NCI-H1105 treated with DMSO at 0.1 percent for 48 hours (cell line): ENCODE measurements at regions not wholly inside any gene's neighbourhood (a gene's known extent, or its start where the extent isn't known, plus 50 kb on each side); places are given as distances from the start of the nearest gene placed in this dataset.

Experiments used
- DNase-seq: peaks from one replicate; lab custom pipeline; 2025; lab: John Stamatoyannopoulos, UW

DNA sequence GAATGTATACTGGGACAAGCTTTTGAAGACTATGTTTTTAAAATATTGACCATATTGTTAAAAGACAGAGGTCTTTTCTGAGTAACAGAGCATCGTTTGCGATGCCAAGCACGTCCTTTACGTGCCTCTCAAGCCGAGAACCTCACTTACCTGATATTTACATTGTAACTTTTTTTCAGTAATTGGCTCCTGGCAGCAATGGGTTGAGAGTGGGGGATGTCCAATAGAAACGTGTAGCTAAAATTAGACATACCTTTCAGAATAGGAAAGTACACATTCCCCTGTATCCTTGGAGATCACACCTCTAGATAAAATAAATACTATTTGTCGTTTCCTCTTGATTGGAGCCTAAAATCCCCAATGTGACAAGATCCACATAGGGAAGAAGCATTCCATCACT lies 222.2 kb upstream of the RGS6 start:
- DNase-seq, result no peak

DNA sequence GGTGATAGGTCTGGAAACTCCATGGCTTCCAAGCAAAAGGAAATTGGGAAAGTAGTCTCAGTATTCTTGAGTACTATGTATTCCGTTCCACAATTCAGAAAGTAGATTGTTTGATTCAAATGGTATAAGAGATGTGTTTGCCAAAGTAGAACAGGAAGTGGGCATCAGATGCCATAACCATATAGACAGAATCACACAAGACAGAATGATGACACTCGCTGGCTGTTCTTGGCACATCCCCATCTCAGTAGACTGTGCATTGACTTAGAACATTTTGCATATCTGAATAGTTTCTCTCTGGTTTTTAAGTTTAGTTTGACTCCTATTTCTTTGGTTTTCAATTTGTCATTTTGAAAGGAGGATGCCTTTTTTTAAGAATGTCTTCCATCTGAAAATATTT lies 221.1 kb upstream of the RGS6 start:
- no peak for DNase-seq

DNA sequence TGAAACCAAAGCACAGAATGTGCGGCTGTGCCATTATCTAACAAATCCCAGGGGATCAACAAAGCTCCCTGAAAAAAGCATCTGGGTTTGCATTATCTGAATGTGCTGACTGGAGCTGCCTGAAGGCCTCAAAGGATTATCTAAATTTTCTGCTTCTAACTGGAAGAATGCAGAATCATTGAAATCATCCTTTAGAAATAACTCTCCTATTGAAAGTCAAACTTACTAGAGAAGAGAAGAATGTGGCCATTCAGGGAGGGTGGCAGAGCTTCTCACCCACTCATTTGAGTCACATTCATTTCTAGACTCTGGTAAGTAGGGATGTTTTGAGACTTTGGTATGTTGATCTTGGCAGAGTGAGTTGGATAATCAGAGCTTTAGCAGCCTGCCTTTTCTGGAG lies 220.6 kb upstream of the RGS6 start:
- DNase-seq, result no peak

DNA sequence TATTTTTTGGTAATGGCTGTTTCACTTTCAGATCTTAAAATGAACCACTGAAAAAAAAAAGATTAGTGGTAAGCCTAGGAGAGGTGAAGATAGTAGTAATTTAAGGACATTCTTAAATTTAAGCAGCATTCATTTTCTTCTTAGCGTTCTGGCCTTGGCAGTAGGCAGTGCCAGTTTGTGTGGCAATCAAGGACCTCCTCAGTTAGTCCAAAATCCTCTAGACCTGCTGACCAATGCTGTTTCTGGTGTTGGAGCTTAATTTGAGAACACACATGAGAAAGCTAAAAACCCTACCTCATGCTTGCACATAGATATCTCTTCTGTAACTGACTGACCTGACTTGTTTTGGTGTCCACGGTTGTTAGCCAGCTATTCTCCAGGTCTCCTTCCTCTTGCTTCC lies 219.8 kb upstream of the RGS6 start:
- DNase-seq, result no peak

DNA sequence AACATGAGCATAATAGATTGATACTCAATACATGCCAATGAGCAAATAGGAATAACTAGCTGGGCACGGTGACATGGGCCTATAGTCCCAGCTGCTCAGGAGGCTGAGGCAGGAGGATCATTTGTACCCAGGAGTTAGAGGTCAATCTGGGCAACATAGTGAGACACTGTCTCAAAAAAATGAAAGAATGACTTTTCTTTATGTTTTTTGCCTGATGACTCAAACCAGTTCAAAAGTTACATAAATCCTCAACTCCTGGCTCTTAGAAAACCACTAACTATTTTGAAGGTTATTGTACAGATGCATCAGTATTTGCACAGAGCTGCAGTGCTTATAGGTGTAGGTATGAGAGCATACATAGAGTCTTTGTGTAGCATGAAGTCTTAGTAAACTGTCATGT lies 219.2 kb upstream of the RGS6 start:
- DNase-seq, result no peak

DNA sequence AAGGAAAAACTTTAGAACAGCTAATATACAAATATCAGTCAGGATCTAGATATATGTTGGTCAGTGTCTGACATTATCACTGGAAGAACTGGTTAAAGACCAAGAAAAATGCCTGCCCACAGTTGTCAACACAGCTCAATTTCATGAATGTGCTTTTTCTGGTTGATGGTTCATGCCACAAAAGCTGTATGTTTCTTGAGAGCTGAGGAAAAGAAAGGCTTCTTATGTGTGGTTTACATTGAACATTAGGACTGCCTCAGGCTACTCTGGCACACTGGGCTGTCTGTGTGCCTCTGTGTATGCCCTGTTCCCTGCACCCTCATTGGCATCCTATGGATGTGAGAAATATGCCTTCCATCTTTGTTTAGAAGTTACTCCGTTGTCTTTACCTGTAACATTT lies 218.8 kb upstream of the RGS6 start:
- DNase-seq, result no peak

DNA sequence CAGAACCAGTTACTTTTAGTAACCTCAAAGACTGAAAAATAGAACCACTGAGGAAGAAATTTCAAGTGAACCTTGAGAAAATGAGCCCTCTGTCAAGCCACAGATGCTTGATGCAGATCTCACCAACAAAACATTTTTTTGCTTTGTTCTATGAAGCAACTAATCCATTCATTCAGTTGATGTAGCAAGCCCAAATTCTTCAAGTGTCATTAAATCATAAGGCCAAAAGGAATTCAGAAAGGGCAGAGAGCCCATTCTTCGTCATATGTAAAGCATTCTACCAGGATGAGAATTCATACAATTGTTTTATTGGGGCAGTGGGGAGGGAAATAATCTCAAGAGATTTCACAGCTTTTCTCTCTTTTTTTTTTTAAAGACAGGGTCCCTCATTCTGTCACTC lies 218.0 kb upstream of the RGS6 start:
- no peak for DNase-seq

DNA sequence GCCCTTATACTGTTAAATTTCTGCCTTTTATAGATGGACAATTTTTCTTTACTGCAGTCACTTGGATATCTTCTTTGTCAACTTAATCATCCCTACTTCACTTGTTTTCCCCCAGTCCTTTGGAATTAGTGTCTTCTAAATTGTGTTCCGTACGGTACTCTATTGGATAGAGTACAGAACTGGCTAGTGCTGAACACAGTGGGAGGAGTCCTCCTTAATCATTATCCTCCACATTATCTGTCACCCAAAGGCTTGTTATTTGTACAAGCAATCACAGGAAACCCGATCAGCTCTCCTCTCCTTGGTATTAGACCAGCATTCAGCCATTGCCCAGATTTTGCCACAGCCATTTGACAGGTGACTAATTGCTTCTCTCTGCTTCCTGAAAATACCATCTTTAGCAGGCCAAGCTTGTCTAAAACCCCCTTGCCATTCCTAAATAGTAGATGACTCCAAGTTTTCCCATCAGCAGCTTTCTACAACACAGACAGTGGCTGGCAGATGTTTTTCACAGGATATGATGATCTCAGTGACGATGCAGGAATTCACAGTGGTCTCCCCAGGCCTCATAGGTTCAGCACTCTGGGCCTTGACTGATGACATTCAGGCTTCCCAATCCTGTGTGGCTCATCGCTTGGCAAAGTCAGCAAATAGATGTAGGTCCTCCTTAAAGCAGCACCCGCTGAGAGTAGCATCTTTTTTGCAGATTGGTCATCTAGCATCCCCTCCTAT lies 216.0 kb upstream of the RGS6 start:
- DNase-seq, result peak; percentile 18

DNA sequence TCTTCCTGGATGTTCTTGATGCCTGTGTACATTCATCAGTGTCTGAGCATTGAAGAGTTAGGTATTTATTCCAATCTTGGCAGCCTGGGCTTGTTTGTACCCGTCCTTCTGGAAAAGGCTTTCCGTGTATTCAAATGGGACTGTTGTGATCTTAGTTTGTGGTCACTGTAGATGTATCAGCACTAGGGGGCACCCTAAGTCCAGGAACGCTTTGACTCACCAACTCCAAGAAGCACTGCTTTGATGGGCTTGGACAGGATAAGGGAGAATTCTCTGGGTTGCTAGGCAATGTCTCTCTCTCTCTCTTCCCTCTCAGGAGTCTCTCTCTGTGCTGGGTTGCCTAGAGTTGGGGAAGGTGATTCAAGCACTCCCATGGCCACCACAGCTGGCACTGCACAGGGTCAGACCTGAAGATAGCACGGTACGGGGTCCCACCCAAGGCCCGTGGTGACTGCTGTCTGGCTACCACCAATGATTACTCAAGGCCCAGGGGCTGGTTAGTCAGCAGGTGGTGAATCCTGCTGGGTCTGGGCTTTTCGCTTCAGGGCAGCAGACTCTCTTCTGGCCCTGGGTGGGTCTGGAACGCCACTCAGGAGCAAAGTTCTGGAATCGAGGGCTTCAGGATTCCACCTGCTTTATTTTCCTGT lies 211.1 kb upstream of the RGS6 start:
- DNase-seq, result peak; percentile 32

DNA sequence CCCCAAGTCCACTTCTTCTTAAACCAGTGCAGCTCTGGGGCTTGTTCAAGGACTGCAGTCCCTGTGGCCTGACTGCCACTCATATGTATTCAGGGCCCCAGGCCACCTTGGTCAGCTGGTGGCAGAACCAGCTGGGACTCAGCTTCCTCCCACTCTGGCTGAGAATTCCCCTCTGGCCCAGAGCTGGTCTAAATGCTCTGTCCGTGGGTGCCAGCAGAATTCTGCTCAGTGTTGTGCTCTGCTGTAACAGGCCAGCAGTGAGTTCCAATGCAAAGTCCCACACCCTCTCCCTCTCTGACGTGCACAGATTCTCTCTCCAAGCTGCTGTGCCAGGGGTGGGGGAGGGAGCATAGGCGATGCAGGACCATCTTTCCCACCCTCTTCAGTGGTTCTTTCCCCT lies 210.4 kb upstream of the RGS6 start:
- no peak for DNase-seq

DNA sequence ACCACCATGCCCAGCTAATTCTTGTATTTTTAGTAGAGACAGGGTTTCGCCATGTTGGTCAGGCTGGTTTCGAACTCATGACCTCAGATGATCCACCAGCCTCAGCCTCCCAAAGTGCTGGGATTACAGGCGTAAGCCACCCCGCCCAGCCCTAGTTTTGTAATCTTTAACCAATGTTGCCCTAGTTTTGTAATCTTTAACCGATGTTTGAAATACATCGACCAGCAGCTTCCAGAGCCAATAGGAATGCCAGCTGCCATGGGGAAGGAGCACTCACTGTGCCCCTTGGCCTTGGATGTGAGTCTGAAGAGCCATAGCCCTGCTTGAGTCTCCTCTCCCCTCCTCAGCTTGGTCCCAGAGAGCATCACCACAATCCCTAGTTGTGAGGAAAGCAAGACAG lies 209.3 kb upstream of the RGS6 start:
- DNase-seq, result no peak

DNA sequence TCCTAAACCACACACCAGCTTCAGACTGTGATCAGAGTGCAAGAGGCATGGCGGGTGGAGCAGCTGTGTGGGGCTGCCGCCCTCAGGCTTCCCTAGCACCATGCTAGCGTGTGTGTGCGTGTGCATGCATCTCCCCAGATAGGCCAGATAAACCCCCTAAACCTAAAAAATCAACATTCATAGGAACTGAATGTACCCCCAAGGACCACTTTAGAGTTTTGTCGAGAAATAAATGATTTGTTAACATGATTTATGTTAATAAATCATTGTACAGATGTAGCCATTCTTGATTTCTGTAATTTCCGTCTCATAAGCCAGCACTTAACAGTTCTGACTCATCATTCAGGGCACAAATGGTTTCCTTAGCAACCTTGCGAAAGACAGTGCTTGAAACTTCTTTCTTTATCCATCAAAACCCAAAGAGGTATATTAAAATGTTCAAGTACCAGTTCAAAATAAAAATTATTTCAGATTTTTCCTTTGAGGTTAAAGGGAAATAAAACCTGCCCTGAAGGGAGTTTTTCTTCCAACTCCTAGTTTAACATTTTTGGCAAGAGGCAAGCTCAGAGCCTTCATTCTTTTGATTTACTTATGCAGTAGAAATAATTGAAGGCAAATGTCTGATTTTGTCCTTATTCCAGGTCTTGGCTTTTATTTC lies 206.2 kb upstream of the RGS6 start:
- DNase-seq, result no peak

DNA sequence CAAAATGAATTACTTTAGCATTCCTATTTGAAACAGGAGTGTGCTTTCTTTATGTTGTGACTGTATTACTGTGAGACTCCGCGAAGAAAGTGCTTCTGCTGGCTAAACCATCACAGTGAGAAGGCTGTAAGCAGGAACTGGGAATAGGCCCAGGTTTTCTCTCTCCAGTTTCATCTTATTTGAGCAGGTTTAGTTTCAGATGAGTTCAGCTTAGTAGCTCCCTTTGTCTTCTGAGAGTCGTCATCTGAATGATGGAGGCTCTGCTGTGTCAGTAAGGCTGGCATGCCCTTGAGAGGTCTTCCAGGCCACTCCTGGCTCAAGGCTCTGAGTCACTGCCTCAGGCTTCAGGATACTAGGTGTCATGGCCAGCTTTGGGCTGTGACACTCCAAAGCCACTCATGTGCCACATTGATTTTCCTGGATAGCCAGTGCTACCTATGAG lies 205.6 kb upstream of the RGS6 start:
- no peak for DNase-seq

DNA sequence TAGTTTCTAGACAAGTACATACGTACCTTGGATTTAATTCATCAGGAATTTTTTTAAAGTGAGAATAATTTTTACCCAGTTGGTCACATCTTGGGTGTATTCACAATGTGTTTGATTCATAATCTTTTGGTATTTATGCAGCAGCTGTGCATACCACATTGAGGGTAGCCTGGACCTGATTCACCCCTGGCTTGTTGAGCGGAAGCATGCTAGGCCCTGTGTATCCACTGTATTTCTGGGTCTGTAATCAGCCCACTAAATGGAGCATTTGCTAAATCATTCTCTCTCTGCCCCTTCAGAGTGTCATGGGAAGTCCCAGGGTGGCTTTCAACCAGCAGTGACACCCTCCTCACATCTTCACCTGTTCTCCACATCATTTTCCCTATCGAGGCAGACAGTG lies 203.8 kb upstream of the RGS6 start:
- no peak for DNase-seq

DNA sequence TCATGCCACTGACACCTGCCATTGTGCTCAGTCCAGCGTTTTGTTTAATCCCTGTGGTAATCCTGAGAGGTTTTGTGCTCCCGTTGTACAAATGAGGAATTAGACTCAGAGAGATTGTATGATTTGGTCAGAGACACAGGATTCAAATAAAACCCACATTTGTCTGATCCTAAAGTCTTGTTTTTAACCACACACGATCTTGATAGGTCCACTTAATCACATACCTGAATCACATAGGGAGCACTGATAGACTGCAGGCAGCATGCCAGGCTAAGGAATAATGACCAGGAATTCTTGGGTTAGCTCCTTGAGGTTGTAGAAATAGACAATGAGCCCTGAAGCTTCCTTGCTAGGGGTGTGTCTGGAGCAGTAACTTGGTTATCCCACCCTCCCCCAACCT lies 202.6 kb upstream of the RGS6 start:
- DNase-seq, result no peak

DNA sequence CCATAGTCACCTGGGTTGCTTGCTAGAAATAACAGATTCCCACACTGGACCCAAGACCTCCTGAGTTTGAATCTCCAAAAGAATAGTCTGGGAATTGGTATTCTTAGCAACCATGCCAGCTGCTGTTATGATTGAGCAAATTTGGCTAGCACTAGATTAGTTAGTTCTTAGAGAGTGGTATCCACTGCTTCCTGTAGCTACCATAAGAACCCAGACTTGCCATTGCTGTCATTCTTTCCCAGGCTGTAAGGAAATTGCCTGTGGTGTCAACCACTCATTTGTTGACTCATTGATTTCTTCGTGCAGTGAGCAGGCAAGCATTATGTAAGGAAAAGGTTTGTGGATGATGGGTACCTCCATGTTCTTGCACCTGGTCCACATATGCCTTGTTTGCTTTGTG lies 201.8 kb upstream of the RGS6 start:
- no peak for DNase-seq

DNA sequence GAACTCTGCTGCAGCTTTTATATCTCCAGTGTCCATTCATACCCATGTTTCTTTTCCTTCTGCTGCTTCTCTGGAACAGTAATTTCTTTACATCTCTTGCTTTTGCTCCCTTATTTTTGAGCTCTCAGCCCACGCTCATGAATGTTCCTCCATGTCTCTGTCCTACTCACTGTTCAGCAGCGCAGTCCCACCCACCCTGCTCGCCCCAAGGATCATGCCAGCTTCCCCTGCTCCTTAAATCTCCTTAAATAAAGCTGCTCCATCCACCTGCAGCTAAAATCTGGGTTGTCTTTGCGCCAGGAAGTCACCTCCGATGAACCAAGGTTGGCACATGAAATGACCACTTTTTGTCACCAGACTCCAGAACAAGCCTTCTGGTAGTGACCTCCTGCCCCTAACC lies 201.1 kb upstream of the RGS6 start:
- DNase-seq, result no peak

DNA sequence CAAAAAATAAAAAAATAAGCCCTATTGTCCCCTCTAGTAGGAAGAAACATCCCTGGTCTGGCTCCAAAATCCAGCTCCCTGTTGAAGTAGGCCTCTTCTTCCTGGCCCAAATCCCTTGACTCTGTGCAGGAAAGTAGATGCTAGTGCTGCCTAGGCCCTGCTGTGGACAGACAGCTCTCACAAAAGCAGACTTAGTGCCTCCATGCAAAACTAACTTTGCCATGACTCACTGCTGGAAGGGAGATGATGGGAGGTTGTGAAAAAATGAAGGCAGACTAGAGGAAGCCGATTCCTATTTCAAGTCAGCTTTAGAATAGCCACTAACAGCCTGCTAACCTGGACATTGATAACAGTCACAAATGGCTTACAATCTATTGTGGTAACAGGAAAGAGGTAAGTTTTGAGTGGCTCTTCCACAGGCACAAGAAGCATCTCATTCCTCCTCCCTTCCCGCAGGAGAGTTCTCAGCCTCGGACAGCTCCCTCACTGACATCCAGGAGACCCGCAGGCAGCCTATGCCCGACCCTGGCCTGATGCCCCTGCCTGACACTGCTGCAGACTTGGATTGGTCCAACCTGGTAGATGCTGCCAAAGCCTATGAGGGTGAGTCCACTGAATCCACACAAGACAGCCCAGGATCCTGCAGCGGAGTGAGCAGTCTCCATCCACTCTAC lies 198.9 kb upstream of the RGS6 start:
- DNase-seq, result no peak

DNA sequence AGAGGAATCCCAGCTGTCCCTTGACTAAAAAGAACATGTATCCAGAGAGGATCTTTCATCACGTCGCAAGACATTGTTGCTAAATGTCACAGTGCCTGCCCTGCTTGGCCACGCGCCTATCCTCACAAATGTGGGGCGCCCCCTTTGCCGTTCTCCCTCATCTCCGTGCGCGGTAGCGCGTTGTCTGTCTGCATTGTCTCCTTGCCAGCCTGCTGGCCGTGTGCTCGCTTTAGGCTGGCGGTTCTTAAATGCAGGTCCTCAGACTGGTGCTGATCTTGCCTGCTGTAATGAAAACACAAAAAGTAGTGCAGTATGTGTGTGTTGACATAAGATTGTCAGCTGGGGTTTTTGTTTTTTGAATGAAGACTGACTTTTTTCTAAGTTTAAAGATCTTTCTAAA lies 198.2 kb upstream of the RGS6 start:
- no peak for DNase-seq

DNA sequence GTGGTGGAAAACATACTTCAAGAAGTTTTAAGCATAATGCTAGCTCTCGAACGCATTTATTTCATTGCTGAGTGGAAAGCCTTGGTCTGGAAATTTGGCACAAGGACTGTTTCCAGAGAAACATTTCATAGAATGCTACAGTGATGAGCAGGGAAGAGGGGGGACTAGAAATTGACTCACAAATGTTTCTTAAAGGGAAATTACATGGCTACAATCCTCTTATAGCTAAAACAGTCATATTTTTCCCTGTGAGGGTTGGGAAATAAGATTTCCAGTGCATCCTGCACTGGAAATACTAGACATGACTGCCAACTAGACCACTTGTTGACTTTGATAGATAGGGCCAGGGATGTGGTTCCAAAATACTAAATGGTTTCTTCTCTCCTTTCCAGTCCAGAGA lies 197.3 kb upstream of the RGS6 start:
- DNase-seq, result no peak

DNA sequence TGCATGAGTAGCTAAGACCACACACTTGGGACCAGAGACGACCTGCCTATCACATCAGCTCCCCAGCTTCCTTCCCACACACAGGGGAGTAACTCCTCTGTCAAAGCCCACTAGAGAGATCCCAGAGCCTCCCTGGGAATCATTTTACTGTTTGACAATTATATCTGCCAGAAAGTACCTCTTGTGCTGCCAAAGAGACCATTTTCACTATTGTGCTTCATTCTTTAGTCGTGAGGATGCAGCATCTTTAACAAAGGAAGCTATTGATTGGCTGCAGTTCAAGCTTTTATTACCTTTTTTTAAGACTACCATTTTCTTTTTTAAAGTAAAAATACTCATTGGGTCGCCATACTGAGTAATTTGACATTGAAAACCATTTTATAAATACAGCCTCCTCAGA lies 194.5 kb upstream of the RGS6 start:
- peak; percentile 69 for DNase-seq

DNA sequence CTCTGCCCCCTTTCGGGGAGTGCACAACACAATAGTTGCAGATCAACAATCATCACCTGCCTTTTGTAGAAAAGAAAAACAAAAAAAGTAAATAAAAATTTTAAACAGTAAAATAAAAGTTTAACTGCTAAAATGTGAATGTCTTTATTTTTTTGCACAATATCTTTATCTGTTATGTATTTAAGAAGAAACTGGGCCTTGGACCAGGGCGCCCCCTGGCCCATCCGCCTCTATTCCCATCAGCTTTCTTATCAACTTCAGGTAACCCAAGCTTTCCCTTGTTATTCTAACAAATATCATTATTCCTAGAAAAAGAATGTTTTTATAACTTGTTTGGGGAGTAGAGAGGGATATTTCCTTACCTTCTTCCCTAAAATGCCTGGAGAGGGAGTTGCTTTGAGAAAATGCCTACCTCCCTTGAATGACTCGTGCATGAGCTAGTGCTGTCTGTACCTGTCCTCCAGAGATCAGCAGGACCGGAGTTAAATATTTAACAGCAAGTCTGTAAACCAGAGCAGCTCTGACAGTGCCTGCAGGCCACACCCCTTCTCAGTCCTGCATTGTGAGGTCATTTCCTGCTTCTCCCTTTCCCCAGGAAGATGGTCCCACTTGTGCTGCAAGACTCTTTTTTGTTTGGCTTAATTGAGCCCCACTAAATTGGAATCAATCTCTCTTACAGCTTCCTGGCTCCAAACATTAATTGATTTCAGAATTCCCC lies 192.8 kb upstream of the RGS6 start:
- DNase-seq, result no peak
